GM23338 (cell line): ENCODE measurements at regions not wholly inside any gene's neighbourhood (a gene's known extent, or its start where the extent isn't known, plus 50 kb on each side); places are given as distances from the start of the nearest gene placed in this dataset.

Experiments
- ATAC-seq: fragments of 200-7000 bp; cut with Tn5 transposase; 3 replicates; pipeline ENCODE4 v1.9.1; 2020
- DNase-seq: peaks from one replicate; pipeline ENCODE4 v3.0.0-alpha.2; 2015; ENCODE audit warnings: low spot score
- H2AFZ ChIP-seq: fragments of 200-600 bp; sonication (generic); 2 replicates; pipeline ENCODE4 v1.8.0; 2016; ENCODE audit warnings: antibody characterized with exemption, mild to moderate bottlenecking, moderate library complexity
- H3F3A ChIP-seq: fragments of 200-600 bp; sonication (generic); replicated peaks from 2 replicates; pipeline ENCODE4 v1.8.0; 2017; ENCODE audit warnings: antibody characterized with exemption, mixed run types, low read depth
- H3K27ac ChIP-seq: fragments of 200-600 bp; sonication (generic); 2 replicates; pipeline ENCODE4 v1.6.1; 2016; ENCODE audit warnings: low read depth
- H3K27me3 ChIP-seq: fragments of 200-600 bp; sonication (generic); 2 replicates; pipeline ENCODE4 v1.8.0; 2016; ENCODE audit warnings: mild to moderate bottlenecking, mixed run types, moderate library complexity; ENCODE audit not compliant: insufficient read depth
- H3K36me3 ChIP-seq: fragments of 200-600 bp; sonication (generic); 2 replicates; pipeline ENCODE4 v1.8.0; 2016; ENCODE audit warnings: mild to moderate bottlenecking; ENCODE audit not compliant: insufficient read depth
- H3K4me1 ChIP-seq: fragments of 200-600 bp; sonication (generic); 2 replicates; pipeline ENCODE4 v1.8.0; 2016; ENCODE audit warnings: mild to moderate bottlenecking, moderate library complexity; ENCODE audit not compliant: insufficient read depth
- H3K4me2 ChIP-seq: fragments of 200-600 bp; sonication (generic); 2 replicates; pipeline ENCODE4 v1.7.1; 2017; ENCODE audit warnings: mixed run types
- H3K4me3 ChIP-seq: fragments of 200-600 bp; sonication (generic); 2 replicates; pipeline ENCODE4 v1.6.1; 2016; ENCODE audit warnings: mixed run types
- H3K79me2 ChIP-seq: fragments of 200-600 bp; sonication (generic); replicated peaks from 2 replicates; pipeline ENCODE4 v1.8.0; 2017; ENCODE audit warnings: mild to moderate bottlenecking; ENCODE audit not compliant: insufficient read depth
- H3K9me2 ChIP-seq: fragments of 200-600 bp; sonication (generic); 2 replicates; pipeline ENCODE4 v1.8.0; 2017; ENCODE audit not compliant: insufficient read depth
- H4K20me1 ChIP-seq: fragments of 200-600 bp; sonication (generic); replicated peaks from 2 replicates; pipeline ENCODE4 v1.8.0; 2017; ENCODE audit warnings: mild to moderate bottlenecking; ENCODE audit not compliant: insufficient read depth
- H3K27ac Mint-ChIP-seq: 2 replicates; pipeline ENCODE4 v1.8.0; 2020; ENCODE audit warnings: inconsistent platforms, mild to moderate bottlenecking, moderate library complexity, mixed read lengths
- H3K27me3 Mint-ChIP-seq: 3 replicates; pipeline ENCODE4 v1.8.0; 2022; ENCODE audit warnings: low read depth, mild to moderate bottlenecking, moderate library complexity, mixed read lengths, inconsistent platforms; ENCODE audit not compliant: insufficient read depth, poor library complexity
- H3K36me3 Mint-ChIP-seq: 3 replicates; pipeline ENCODE4 v1.8.0; 2021; ENCODE audit warnings: low read depth, mild to moderate bottlenecking, inconsistent platforms, moderate library complexity, mixed read lengths
- H3K4me1 Mint-ChIP-seq: 3 replicates; pipeline ENCODE4 v1.8.0; 2020; ENCODE audit warnings: mild to moderate bottlenecking, inconsistent platforms, mixed read lengths
- H3K4me3 Mint-ChIP-seq: 3 replicates; pipeline ENCODE4 v1.8.0; 2021; ENCODE audit warnings: moderate library complexity, mild to moderate bottlenecking, inconsistent platforms, mixed read lengths
- H3K9me3 Mint-ChIP-seq: 3 replicates; pipeline ENCODE4 v1.8.0; 2020; ENCODE audit warnings: moderate library complexity, mild to moderate bottlenecking, inconsistent platforms, mixed read lengths
- CREB1 ChIP-seq: fragments of 250-450 bp; sonication (Bioruptor Pico); IDR thresholded peaks from 2 replicates; pipeline ENCODE4 v1.5.0; 2020; ENCODE audit warnings: low read depth, mild to moderate bottlenecking, moderate library complexity
- CTCF ChIP-seq, 2 experiments: fragments of 200-600 bp in 1 of 2; sonication (generic) in 1 of 2; conservative IDR thresholded peaks; 2 replicates each; pipeline versions ENCODE4 v1.5.1 to v1.6.1; 2016 to 2017; ENCODE audit warnings: antibody characterized with exemption in 2 of 2, low read depth in 2 of 2, mild to moderate bottlenecking in 2 of 2, moderate library complexity in 1 of 2
- ETS1 ChIP-seq: IDR thresholded peaks from 2 replicates; pipeline ENCODE4 v1.6.1; 2016; ENCODE audit warnings: antibody characterized with exemption
- EZH2 ChIP-seq: fragments of 200-600 bp; sonication (generic); IDR thresholded peaks from one replicate; pipeline ENCODE4 v1.8.0; 2017; ENCODE audit warnings: antibody characterized with exemption, mild to moderate bottlenecking, low read depth; ENCODE audit not compliant: unreplicated experiment
- EZH2phosphoT487 ChIP-seq: fragments of 200-600 bp; sonication (generic); IDR thresholded peaks from one replicate; pipeline ENCODE4 v1.8.1; 2018; ENCODE audit warnings: antibody characterized with exemption; ENCODE audit not compliant: unreplicated experiment
- JUNB ChIP-seq: IDR thresholded peaks from one replicate; pipeline ENCODE4 v1.6.1; 2016; ENCODE audit warnings: antibody characterized with exemption; ENCODE audit not compliant: unreplicated experiment
- NANOG ChIP-seq: IDR thresholded peaks from 2 replicates; pipeline ENCODE4 v1.6.1; 2016; ENCODE audit warnings: antibody characterized with exemption, borderline replicate concordance
- POLR2AphosphoS5 ChIP-seq: IDR thresholded peaks from 2 replicates; pipeline ENCODE4 v1.6.1; 2016; ENCODE audit warnings: antibody characterized with exemption, low read depth
- REST ChIP-seq: IDR thresholded peaks from one replicate; pipeline ENCODE4 v1.6.1; 2018; ENCODE audit warnings: antibody characterized with exemption; ENCODE audit not compliant: unreplicated experiment
- STAT1 ChIP-seq: IDR thresholded peaks from one replicate; pipeline ENCODE4 v1.6.1; 2016; ENCODE audit warnings: antibody characterized with exemption; ENCODE audit not compliant: unreplicated experiment
- ZNF114 ChIP-seq: fragments of 250-450 bp; sonication (Bioruptor Pico); IDR thresholded peaks from 2 replicates; pipeline ENCODE4 v1.5.0; 2020; ENCODE audit warnings: mild to moderate bottlenecking, moderate library complexity
- ZNF331 ChIP-seq: fragments of 250-450 bp; sonication (Bioruptor Pico); IDR thresholded peaks from 2 replicates; pipeline ENCODE4 v1.5.0; 2020; ENCODE audit warnings: low read depth, mild to moderate bottlenecking, moderate library complexity
- ZNF462 ChIP-seq: fragments of 250-450 bp; sonication (Bioruptor Pico); IDR thresholded peaks from 2 replicates; pipeline ENCODE4 v1.5.0; 2020; ENCODE audit warnings: mild to moderate bottlenecking, moderate library complexity

- H3K36me3 ChIP-seq = no peaks in the 10 kb centered on the region
- H3K4me3 Mint-ChIP-seq = no peak overlapping the region
- no peak overlapping the region for H3K4me2 ChIP-seq
- TF ChIP-seq POLR2AphosphoS5 = no peak
- no peak for TF ChIP-seq REST
- no peak for TF ChIP-seq ZNF331
- no peak for TF ChIP-seq CTCF (conservative IDR thresholded peaks at IDR 0.05; ENCODE audit: low read depth in 2 of 2)
- TF ChIP-seq ZNF114 (CRISPR knock-in tag) = no peak
- no peak for TF ChIP-seq NANOG
- no peak for TF ChIP-seq EZH2
- no peak for TF ChIP-seq STAT1
- TF ChIP-seq EZH2phosphoT487 = no peak
- TF ChIP-seq ETS1 = no peak
- TF ChIP-seq CREB1 (CRISPR knock-in tag) = no peak
- no peak for TF ChIP-seq JUNB
- TF ChIP-seq ZNF462 = no peak
- 0 out of 2 replicates have a peak overlapping the region, but pooled peaks have one; percentile 5 for H2AFZ ChIP-seq
- peaks cover 24% of the 10 kb centered on the region for H3K4me1 Mint-ChIP-seq
- H3K9me3 Mint-ChIP-seq = 0 out of 3 replicates have a peak, but pooled peaks cover 3% of the 10 kb centered on the region
- H3K27me3 Mint-ChIP-seq = peaks cover 5% of the 10 kb centered on the region
- H4K20me1 ChIP-seq = no peaks in the 10 kb centered on the region
- H3K36me3 Mint-ChIP-seq = no peaks in the 10 kb centered on the region
- H3K27me3 ChIP-seq = no peaks in the 10 kb centered on the region
- no peak overlapping the region for H3K4me3 ChIP-seq
- H3F3A ChIP-seq = no peaks in the 10 kb centered on the region
- 0 out of 2 replicates have a peak, but pooled peaks cover 3% of the 10 kb centered on the region for H3K9me2 ChIP-seq
- DNase-seq (no peak), ATAC-seq (no peak)
- no peaks in the 10 kb centered on the region for H3K79me2 ChIP-seq
- H3K27ac Mint-ChIP-seq = no peak overlapping the region
- H3K27ac ChIP-seq = no peak overlapping the region
- H3K4me1 ChIP-seq = peaks cover 16% of the 10 kb centered on the region
Measured at GRCh38 chr10:33047655-33048054, 89.6 kb upstream of the ITGB1 start.
